HCT116 (cell line): ENCODE measurements at regions not wholly inside any gene's neighbourhood (a gene's known extent, or its start where the extent isn't known, plus 50 kb on each side); places are given as distances from the start of the nearest gene placed in this dataset.

Experiments
- ATAC-seq: fragments of 200-7000 bp; cut with Tn5 transposase; 2 replicates; pipeline ENCODE4 v1.9.1; 2020; ENCODE audit warnings: mild to moderate bottlenecking, moderate library complexity
- BruUV-seq: library from RNA; stranded (reverse); fragments of 400-500 nt; replicated peaks from 2 replicates; lab custom pipeline; 2021; lab: Mats Ljungman, UMichigan
- CTCF ChIA-PET: fragments of 300-600 bp; sonication (Branson Sonifier 250); formaldehyde crosslinking; loops from one replicate; lab custom pipeline; 2021; ENCODE audit warnings: antibody characterized with exemption; lab: Charles Lee
- POLR2A ChIA-PET: fragments of 300-600, 350-600 bp; sonication (Branson Sonifier 250); formaldehyde crosslinking; loops from one replicate; lab custom pipeline; 2021; ENCODE audit warnings: antibody characterized with exemption; lab: Charles Lee
- RAD21 ChIA-PET, 2 experiments: fragments of 300-600 bp; sonication (Branson Sonifier 250); formaldehyde crosslinking; loops; one replicate each; lab custom pipeline; 2023; ENCODE audit warnings: low total read pairs in 2 of 2; ENCODE audit not compliant: uncharacterized antibody in 2 of 2, unreplicated experiment in 2 of 2, low non-redundant PET in 1 of 2; lab: Charles Lee
- DNase-seq: peaks from one replicate; pipeline ENCODE4 v3.0.0-alpha.2; 2010; ENCODE audit warnings: low read depth, low spot score
- H2AFZ ChIP-seq: fragments of 200-600 bp; shearing (Covaris generic), sonication (generic); 2 replicates; pipeline ENCODE4 v1.6.1; 2017; ENCODE audit warnings: low read depth, mixed run types, mixed read lengths, antibody characterized with exemption, low read length; ENCODE audit not compliant: poor library complexity, severe bottlenecking
- H3K27ac ChIP-seq: 2 replicates; pipeline ENCODE4 v1.5.1; 2012; ENCODE audit warnings: low read depth, low read length
- H3K27me3 ChIP-seq: fragments of 200-600 bp; sonication (generic); 2 replicates; pipeline ENCODE4 v1.6.1; 2016; ENCODE audit warnings: mixed run types, low read length, mixed read lengths; ENCODE audit not compliant: insufficient read depth
- H3K36me3 ChIP-seq, 2 experiments: fragments of 200-500 bp in 1 of 2; fragments of 200-600 bp in 1 of 2; sonication (Bioruptor generic) in 1 of 2; sonication (generic) in 1 of 2; 2 replicates each; pipeline versions ENCODE4 v1.5.1 to v1.6.1; 2014 to 2016; ENCODE audit warnings: low read length in 2 of 2, inconsistent platforms in 1 of 2, mixed read lengths in 1 of 2, mixed run types in 1 of 2; ENCODE audit not compliant: insufficient read depth in 2 of 2, control insufficient read depth in 1 of 2
- H3K4me1 ChIP-seq, 2 experiments: fragments of 200-600 bp in 1 of 2; sonication (generic) in 1 of 2; 2 replicates each; pipeline versions ENCODE4 v1.5.1 to v1.6.1; 2012 to 2017; ENCODE audit warnings: low read length in 2 of 2, inconsistent platforms in 1 of 2, mild to moderate bottlenecking in 1 of 2, mixed read lengths in 1 of 2, mixed run types in 1 of 2, moderate library complexity in 1 of 2; ENCODE audit not compliant: insufficient read depth in 2 of 2, control insufficient read depth in 1 of 2
- H3K4me2 ChIP-seq: fragments of 200-600 bp; sonication (generic); 2 replicates; pipeline ENCODE4 v1.6.1; 2017; ENCODE audit warnings: mixed run types, low read length, mixed read lengths
- H3K4me3 ChIP-seq, 2 experiments: fragments of 200-600 bp in 1 of 2; sonication (generic) in 1 of 2; replicated peaks in 1 of 2; 2 replicates each; pipeline ENCODE4 v1.5.1; 2011 to 2016; ENCODE audit warnings: low read length in 2 of 2, control low read depth in 1 of 2, low read depth in 1 of 2, mild to moderate bottlenecking in 1 of 2, mixed read lengths in 1 of 2, mixed run types in 1 of 2
- H3K79me2 ChIP-seq: fragments of 200-600 bp; sonication (generic); 2 replicates; pipeline ENCODE4 v1.6.1; 2017; ENCODE audit warnings: mild to moderate bottlenecking, mixed run types, low read length, moderate library complexity, mixed read lengths; ENCODE audit not compliant: insufficient read depth
- H3K9ac ChIP-seq: fragments of 200-600 bp; sonication (generic); 2 replicates; pipeline ENCODE4 v1.6.1; 2016; ENCODE audit warnings: low read length, mixed read lengths
- H3K9me2 ChIP-seq: fragments of 200-600 bp; sonication (generic), shearing (Covaris generic); 2 replicates; pipeline ENCODE4 v1.6.1; 2017; ENCODE audit warnings: mixed run types, mild to moderate bottlenecking, moderate library complexity; ENCODE audit not compliant: insufficient read depth
- H3K9me3 ChIP-seq, 2 experiments: fragments of 200-500 bp in 1 of 2; fragments of 200-600 bp in 1 of 2; sonication (Bioruptor generic) in 1 of 2; sonication (generic) in 1 of 2; 2 replicates each; pipeline ENCODE4 v1.6.1; 2014 to 2017; ENCODE audit warnings: low read length in 2 of 2, mixed read lengths in 2 of 2, inconsistent platforms in 1 of 2, low read depth in 1 of 2, mild to moderate bottlenecking in 1 of 2, mixed run types in 1 of 2, moderate library complexity in 1 of 2; ENCODE audit not compliant: control insufficient read depth in 1 of 2, insufficient read depth in 1 of 2
- H4K20me1 ChIP-seq: fragments of 200-600 bp; sonication (generic), shearing (Covaris generic); 2 replicates; pipeline ENCODE4 v1.6.1; 2017; ENCODE audit warnings: mixed run types, mild to moderate bottlenecking, moderate library complexity; ENCODE audit not compliant: insufficient read depth
- ATF3 ChIP-seq: IDR thresholded peaks from 2 replicates; pipeline ENCODE4 v1.6.1; 2012
- CBX3 ChIP-seq: IDR thresholded peaks from 2 replicates; pipeline ENCODE4 v1.6.1; 2012; ENCODE audit warnings: low read depth
- CEBPB ChIP-seq: IDR thresholded peaks from 2 replicates; pipeline ENCODE4 v1.6.1; 2012; ENCODE audit warnings: low read depth
- CTCF ChIP-seq, 3 experiments: fragments of 200-600 bp in 1 of 3; sonication (generic) in 1 of 3; IDR thresholded peaks in 2 of 3; conservative IDR thresholded peaks in 1 of 3; 2 replicates each; pipeline ENCODE4 v1.5.1; 2012 to 2017; ENCODE audit warnings: low read depth in 2 of 3, low read length in 2 of 3, antibody characterized with exemption in 1 of 3, borderline replicate concordance in 1 of 3, control low read depth in 1 of 3, mild to moderate bottlenecking in 1 of 3, mixed read lengths in 1 of 3, mixed run types in 1 of 3, moderate library complexity in 1 of 3; ENCODE audit not compliant: insufficient read depth in 1 of 3
- EGR1 ChIP-seq: IDR thresholded peaks from 2 replicates; pipeline ENCODE4 v1.6.1; 2012; ENCODE audit warnings: low read depth
- ELF1 ChIP-seq: IDR thresholded peaks from 2 replicates; pipeline ENCODE4 v1.6.1; 2012; ENCODE audit warnings: low read depth, borderline replicate concordance
- EZH2 ChIP-seq: fragments of 200-600 bp; sonication (generic); IDR thresholded peaks from 2 replicates; pipeline ENCODE4 v1.6.1; 2017; ENCODE audit warnings: antibody characterized with exemption, mixed run types
- EZH2phosphoT487 ChIP-seq: fragments of 200-600 bp; IDR thresholded peaks from 2 replicates; pipeline ENCODE4 v1.6.1; 2018; ENCODE audit warnings: antibody characterized with exemption, borderline replicate concordance
- FOSL1 ChIP-seq: IDR thresholded peaks from 2 replicates; pipeline ENCODE4 v1.6.1; 2012; ENCODE audit warnings: low read depth
- JUND ChIP-seq: IDR thresholded peaks from 2 replicates; pipeline ENCODE4 v1.6.1; 2012
- MAX ChIP-seq: IDR thresholded peaks from 2 replicates; pipeline ENCODE4 v1.6.1; 2012
- POLR2A ChIP-seq: IDR thresholded peaks from 2 replicates; pipeline ENCODE4 v1.7.0; 2011; ENCODE audit warnings: borderline replicate concordance; ENCODE audit not compliant: insufficient read depth, insufficient read length; ENCODE audit errors: extremely low read depth
- SIN3A ChIP-seq: IDR thresholded peaks from 2 replicates; pipeline ENCODE4 v1.6.1; 2012; ENCODE audit warnings: low read depth
- SP1 ChIP-seq: IDR thresholded peaks from 2 replicates; pipeline ENCODE4 v1.6.1; 2012; ENCODE audit warnings: low read depth
- SRF ChIP-seq: IDR thresholded peaks from 2 replicates; pipeline ENCODE4 v1.6.1; 2012; ENCODE audit warnings: low read depth
- YY1 ChIP-seq: IDR thresholded peaks from 2 replicates; pipeline ENCODE4 v1.6.1; 2011; ENCODE audit warnings: low read length, low read depth, moderate library complexity, mild to moderate bottlenecking; ENCODE audit not compliant: insufficient replicate concordance; ENCODE audit errors: extremely low read depth
- ZBTB33 ChIP-seq: IDR thresholded peaks from 2 replicates; pipeline ENCODE4 v1.6.1; 2011; ENCODE audit warnings: mild to moderate bottlenecking, low read length, moderate library complexity; ENCODE audit not compliant: insufficient replicate concordance; ENCODE audit errors: extremely low read depth
- ZFX ChIP-seq: fragments of 450-650 bp; IDR thresholded peaks from 2 replicates; pipeline ENCODE4 v1.6.1; 2017
- ZNF274 ChIP-seq: fragments of 200-500 bp; sonication (Bioruptor generic); IDR thresholded peaks from 2 replicates; pipeline ENCODE4 v1.6.1; 2014; ENCODE audit warnings: mild to moderate bottlenecking, low read depth, low read length, inconsistent platforms
- intact Hi-C: fragments of 100-400 bp; cut with micrococcal nuclease; formaldehyde crosslinking; loops from 2 replicates; pipeline ENCODE4 v1.10.0; 2022

- BruUV-seq: no TSS peak
Observed at GRCh38 chr2:154526234-154526633, 172.3 kb upstream of the KCNJ3 start.

More at GRCh38 chr2:154526234-154526633, 172.3 kb upstream of the KCNJ3 start:
- no peaks in the 10 kb centered on the region for H4K20me1 ChIP-seq
- H3K36me3 ChIP-seq: no peaks in the 10 kb centered on the region
- H3K27me3 ChIP-seq: no peaks in the 10 kb centered on the region
- H3K4me3 ChIP-seq: no peak overlapping the region
- no peaks in the 10 kb centered on the region for H3K9me3 ChIP-seq
- H3K4me1 ChIP-seq: no peaks in the 10 kb centered on the region
- H3K79me2 ChIP-seq: no peaks in the 10 kb centered on the region
- no peak overlapping the region for H2AFZ ChIP-seq
- ChIA-PET CTCF (no interaction called here), POLR2A (no interaction called here), RAD21 (no interaction called here)
- no peak for TF ChIP-seq SRF
- no peak for TF ChIP-seq EZH2
- TF ChIP-seq EZH2phosphoT487: no peak
- TF ChIP-seq ELF1: no peak
- no peak for TF ChIP-seq EGR1
- TF ChIP-seq SIN3A: no peak
- TF ChIP-seq SP1: no peak
- no peak for TF ChIP-seq ZNF274
- no peak for TF ChIP-seq ZBTB33
- TF ChIP-seq MAX: no peak
- TF ChIP-seq CTCF (IDR thresholded peaks at IDR 0.05 in 2 of 3, conservative IDR thresholded peaks at IDR 0.05 in 1 of 3; ENCODE audit: borderline replicate concordance in 1 of 3, insufficient read depth in 1 of 3, low read depth in 2 of 3, low read length in 2 of 3): no peak
- no peak for TF ChIP-seq ZFX
- no peak for TF ChIP-seq ATF3
- no peak for TF ChIP-seq YY1
- no peak for TF ChIP-seq CEBPB
- no peak for TF ChIP-seq CBX3
- TF ChIP-seq JUND: no peak
- TF ChIP-seq FOSL1: no peak
- no peak for TF ChIP-seq POLR2A
- no peak overlapping the region for H3K9ac ChIP-seq
- ATAC-seq (no peak), DNase-seq (no peak)
- intact Hi-C loops: no loop called here
- H3K9me2 ChIP-seq: no peaks in the 10 kb centered on the region
- H3K27ac ChIP-seq: no peak overlapping the region
- no peak overlapping the region for H3K4me2 ChIP-seq
